Suprapubic skin (tissue), 4 donors: ENCODE measurements at regions not wholly inside any gene's neighbourhood (a gene's known extent, or its start where the extent isn't known, plus 50 kb on each side); places are given as distances from the start of the nearest gene placed in this dataset.
A peak's percentile ranks its signal among the peaks of the same experiment; 100 is the strongest.

ENCODE experiments used
- DNase-seq, 2 donors: peaks; one replicate each; pipeline ENCODE4 v3.0.0-alpha.2; 2019; ENCODE audit warnings: low spot score in 2 of 2
- H3K27ac ChIP-seq: fragments of 200-600 bp; sonication (generic); one replicate; pipeline ENCODE4 v1.5.1; 2019
- H3K27me3 ChIP-seq: fragments of 200-600 bp; sonication (generic); one replicate; pipeline ENCODE4 v1.5.1; 2019
- H3K36me3 ChIP-seq: fragments of 200-600 bp; sonication (generic); one replicate; pipeline ENCODE4 v1.5.1; 2019
- H3K4me1 ChIP-seq: fragments of 200-600 bp; sonication (generic); one replicate; pipeline ENCODE4 v1.5.1; 2019
- H3K4me3 ChIP-seq: fragments of 200-600 bp; sonication (generic); one replicate; pipeline ENCODE4 v1.5.1; 2019; ENCODE audit warnings: mild to moderate bottlenecking
- H3K9me3 ChIP-seq: fragments of 200-600 bp; sonication (generic); one replicate; pipeline ENCODE4 v1.5.1; 2019
- CTCF ChIP-seq, 2 donors: fragments of 200-600 bp in 1 of 2; fragments of 450-650 bp in 1 of 2; sonication (generic) in 1 of 2; IDR thresholded peaks; one replicate each; pipeline ENCODE4 v1.5.1; 2016 to 2019; ENCODE audit warnings: antibody characterized with exemption in 2 of 2, mild to moderate bottlenecking in 1 of 2, moderate library complexity in 1 of 2
- EP300 ChIP-seq: sonication (generic); formaldehyde crosslinking; IDR thresholded peaks from one replicate; pipeline ENCODE4 v1.6.1; 2017; ENCODE audit warnings: antibody characterized with exemption
- POLR2A ChIP-seq, 2 donors: fragments of 450-650 bp; IDR thresholded peaks; one replicate each; pipeline ENCODE4 v1.6.1; 2017; ENCODE audit warnings: antibody characterized with exemption in 2 of 2, mild to moderate bottlenecking in 2 of 2, moderate library complexity in 2 of 2
- POLR2AphosphoS5 ChIP-seq, 3 donors: sonication (generic); formaldehyde crosslinking; IDR thresholded peaks; one replicate each; pipeline ENCODE4 v1.6.1; 2017; ENCODE audit warnings: antibody characterized with exemption in 3 of 3
- WGBS: methylation state at CpG from one replicate; pipeline ENCODE4 v1.1.5; 2018; 5-methylcytosine and 5-hydroxymethylcytosine counted together

GRCh38 chr2:120797421-120798221 is 62.0 kb downstream of the GLI2 start:
- Histone ChIP-seq H3K4me3 (no peak overlapping the region), H3K27me3 (no peaks in the 10 kb centered on the region), H3K36me3 (no peaks in the 10 kb centered on the region), H3K27ac (no peak overlapping the region), H3K9me3 (no peaks in the 10 kb centered on the region), H3K4me1 (peaks cover 28% of the 10 kb centered on the region)
- 60% methylated on average over 19 of the region's 19 CpGs for WGBS
- TF ChIP-seq CTCF (IDR thresholded peaks at IDR 0.05) (no peak), POLR2AphosphoS5 (IDR thresholded peaks at IDR 0.05) (no peak), EP300 (no peak), POLR2A (IDR thresholded peaks at IDR 0.05) (no peak)
- DNase-seq: no peak

GRCh38 chr2:120798567-120799247 is 63.0 kb downstream of the GLI2 start:
- Histone ChIP-seq H3K9me3 (no peaks in the 10 kb centered on the region), H3K27ac (peak overlapping the region; percentile 37), H3K4me1 (peaks cover 22% of the 10 kb centered on the region), H3K4me3 (no peak overlapping the region), H3K27me3 (no peaks in the 10 kb centered on the region), H3K36me3 (no peaks in the 10 kb centered on the region)
- no peak for DNase-seq
- WGBS: 87% methylated on average over 8 of the region's 8 CpGs
- TF ChIP-seq CTCF (IDR thresholded peaks at IDR 0.05) (no peak), POLR2AphosphoS5 (IDR thresholded peaks at IDR 0.05) (no peak), POLR2A (IDR thresholded peaks at IDR 0.05) (no peak), EP300 (no peak)

GRCh38 chr2:120802158-120802557 is 66.5 kb downstream of the GLI2 start:
- Histone ChIP-seq H3K9me3 (no peaks in the 10 kb centered on the region), H3K36me3 (no peaks in the 10 kb centered on the region), H3K27ac (no peak overlapping the region), H3K27me3 (no peaks in the 10 kb centered on the region), H3K4me1 (peaks cover 16% of the 10 kb centered on the region), H3K4me3 (no peak overlapping the region)
- 73% methylated on average over 5 of the region's 5 CpGs for WGBS
- TF ChIP-seq POLR2A (IDR thresholded peaks at IDR 0.05) (no peak), EP300 (no peak), CTCF (IDR thresholded peaks at IDR 0.05) (no peak), POLR2AphosphoS5 (IDR thresholded peaks at IDR 0.05) (no peak)
- DNase-seq: no peak

- no peaks in the 10 kb centered on the region for H3K9me3 ChIP-seq
- no peak for DNase-seq
Observed at GRCh38 chr2:120802867-120803484, 67.3 kb downstream of the GLI2 start.

More at GRCh38 chr2:120802867-120803484, 67.3 kb downstream of the GLI2 start:
- H3K36me3 ChIP-seq: no peaks in the 10 kb centered on the region
- no peak overlapping the region for H3K27ac ChIP-seq
- H3K27me3 ChIP-seq: no peaks in the 10 kb centered on the region
- H3K4me3 ChIP-seq: no peak overlapping the region
- TF ChIP-seq EP300 (no peak), POLR2A (IDR thresholded peaks at IDR 0.05) (no peak), CTCF (IDR thresholded peaks at IDR 0.05) (no peak)
- WGBS: 85% methylated on average over 3 of the region's 3 CpGs
- H3K4me1 ChIP-seq: peaks cover 14% of the 10 kb centered on the region
